HG02943 (cell line): ENCODE measurements at regions not wholly inside any gene's neighbourhood (a gene's known extent, or its start where the extent isn't known, plus 50 kb on each side); places are given as distances from the start of the nearest gene placed in this dataset.
"Not testable (repeated sequence)": the region's sequence is repeated elsewhere in the genome, so short reads cannot be mapped to it uniquely, and the experiment has no call there.

ENCODE experiments used
- ATAC-seq: cut with Tn5 transposase; IDR thresholded peaks from one replicate; pipeline ENCODE4 v1.9.1; 2021; ENCODE audit warnings: mild to moderate bottlenecking, low read depth, moderate library complexity; ENCODE audit not compliant: unreplicated experiment

DNA sequence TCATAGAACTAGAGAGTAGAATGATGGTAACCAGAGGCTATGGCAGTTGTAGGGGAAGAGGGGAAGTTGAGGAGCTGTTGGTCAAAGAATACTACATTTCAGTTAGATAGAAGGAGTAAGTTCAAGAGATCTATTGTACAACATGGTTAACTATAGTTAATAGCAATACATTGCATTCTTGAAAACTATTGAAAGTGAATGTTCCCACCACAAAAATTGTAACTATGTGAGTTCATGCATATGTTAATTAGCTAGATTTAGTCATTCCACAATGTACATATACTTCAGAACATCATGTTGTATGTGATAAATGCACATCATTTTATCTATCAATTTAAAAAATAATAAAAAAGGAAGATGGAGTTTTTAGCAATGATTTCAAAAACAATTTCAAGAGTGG lies 125.3 kb upstream of the IL15 start:
- ATAC-seq = no peak

DNA sequence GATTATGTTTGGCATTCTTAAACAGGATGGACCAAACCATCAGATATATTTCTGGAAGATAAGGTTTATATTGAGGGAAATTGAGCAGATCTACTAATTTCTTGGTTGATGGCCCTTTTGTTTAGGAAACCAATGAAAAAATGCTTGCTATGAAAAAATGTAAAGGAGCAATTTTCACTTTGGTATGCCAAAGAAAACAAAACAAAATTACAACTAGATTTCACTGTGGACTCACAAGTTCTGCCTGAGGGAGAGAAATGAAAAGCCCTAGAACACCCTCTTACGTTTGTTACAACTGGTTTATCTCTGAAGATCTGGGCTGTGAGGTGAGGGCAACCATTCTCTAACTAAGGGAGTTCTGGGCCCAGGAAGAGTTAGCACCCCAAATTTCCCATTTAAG lies 122.5 kb upstream of the IL15 start:
- no peak for ATAC-seq

DNA sequence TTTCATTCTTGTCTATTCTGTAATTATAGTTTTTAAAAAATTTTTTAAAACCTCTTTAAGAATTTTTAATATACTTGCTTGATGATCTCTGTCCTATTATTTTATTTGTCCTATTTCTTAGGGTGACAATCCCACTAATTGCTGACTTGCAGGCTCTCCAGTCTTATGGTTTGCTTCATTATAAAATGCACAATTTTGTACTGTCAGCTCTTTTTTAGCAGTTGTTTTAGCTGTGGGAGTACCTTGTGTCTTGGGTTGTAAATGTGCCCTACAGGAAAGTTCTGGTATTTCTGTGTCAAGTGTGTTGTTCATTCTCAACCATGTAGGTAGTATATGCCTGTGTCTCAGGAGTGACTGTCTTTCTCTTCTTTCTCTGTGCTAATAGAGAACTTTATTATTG lies 118.2 kb upstream of the IL15 start:
- ATAC-seq = no peak

DNA sequence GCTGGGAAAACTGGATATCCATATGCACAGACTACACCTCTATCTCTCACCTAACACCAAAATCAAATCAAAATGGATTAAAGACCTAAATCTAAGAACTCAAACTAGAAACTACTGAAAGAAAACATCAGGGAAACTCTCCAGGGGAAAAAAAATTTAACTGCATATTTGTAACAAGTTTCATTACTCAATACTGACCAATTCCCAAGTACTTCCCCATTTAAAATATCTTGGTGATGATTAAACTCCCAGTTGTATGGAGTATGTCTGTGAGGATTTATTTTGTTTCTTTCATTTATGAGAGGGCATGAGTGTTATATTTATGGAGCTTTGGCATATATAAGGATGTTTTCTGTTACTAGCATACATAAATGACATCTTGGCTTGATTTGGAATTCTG lies 112.3 kb upstream of the IL15 start:
- no peak for ATAC-seq

DNA sequence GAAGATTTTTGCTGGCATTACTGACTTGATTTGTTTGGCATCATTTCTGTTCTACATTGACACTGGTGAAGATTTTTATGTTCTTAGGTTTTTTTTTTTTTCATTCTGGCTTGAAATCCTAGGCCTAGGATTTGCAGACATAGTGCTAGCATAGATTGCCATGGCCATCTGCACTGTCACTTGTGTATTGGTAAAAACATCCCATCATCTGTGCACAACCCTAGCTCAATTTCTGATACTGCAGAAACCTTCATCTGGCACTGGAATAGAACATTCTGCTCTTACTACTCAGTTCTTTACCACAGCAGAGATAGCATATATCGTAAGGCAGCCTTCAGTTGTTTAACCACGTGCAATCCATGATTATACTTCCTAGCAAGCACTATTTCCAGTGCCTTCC lies 111.5 kb upstream of the IL15 start:
- ATAC-seq = no peak

DNA sequence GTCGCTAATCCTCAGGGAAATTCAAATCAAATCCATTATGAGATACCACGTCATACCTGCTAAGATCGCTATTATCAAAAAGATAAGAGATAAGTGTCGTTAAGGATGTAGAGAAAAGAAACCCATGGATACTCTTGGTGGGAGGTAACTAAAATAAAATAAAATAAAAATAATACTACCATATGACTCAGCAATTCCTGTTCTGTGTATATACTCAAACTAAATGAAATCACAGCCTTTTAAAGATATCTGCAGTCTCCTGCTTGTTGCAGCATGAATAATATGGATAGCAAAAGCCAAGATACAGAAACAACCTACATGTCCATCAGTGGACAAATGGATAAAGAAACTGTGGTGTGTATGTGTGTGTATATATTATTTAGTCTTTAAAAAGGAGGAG lies 105.8 kb upstream of the IL15 start:
- no peak for ATAC-seq

DNA sequence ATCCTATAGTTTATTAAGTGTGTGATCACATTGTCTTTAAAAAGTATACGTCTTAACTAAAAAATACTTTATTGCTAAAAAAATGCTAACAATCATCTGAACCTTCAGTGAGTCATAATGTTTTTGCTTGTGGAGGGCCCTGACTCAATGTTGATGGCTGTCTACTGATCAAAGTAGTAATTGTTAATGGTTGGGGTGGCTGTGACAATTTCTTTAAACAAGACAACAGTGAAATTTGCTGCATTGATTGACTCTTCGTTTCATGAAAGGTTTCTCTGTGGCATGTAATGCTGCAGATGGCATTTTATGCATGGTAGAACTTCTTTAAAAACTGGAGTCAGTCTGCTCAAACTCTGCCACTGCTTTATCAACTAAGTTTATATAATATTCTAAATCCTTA lies 101.4 kb upstream of the IL15 start:
- no peak for ATAC-seq

DNA sequence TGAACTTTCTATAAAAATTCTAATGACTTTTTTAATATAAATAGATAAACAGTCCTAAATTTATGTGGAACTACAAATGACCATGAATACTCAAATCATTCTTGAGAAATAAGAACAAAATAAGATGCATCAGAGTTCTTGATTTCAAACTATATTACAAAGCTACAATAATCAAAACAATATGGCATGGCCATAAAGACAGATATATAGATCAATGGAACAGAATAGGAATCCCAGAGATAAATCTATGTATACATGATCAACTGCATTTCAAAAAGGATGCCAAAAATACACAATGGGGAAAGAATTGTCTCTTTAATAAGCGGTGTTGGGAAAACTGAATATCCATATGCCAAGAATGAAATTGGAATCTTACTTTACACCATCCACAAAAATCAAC lies 98.4 kb upstream of the IL15 start:
- ATAC-seq = no peak

DNA sequence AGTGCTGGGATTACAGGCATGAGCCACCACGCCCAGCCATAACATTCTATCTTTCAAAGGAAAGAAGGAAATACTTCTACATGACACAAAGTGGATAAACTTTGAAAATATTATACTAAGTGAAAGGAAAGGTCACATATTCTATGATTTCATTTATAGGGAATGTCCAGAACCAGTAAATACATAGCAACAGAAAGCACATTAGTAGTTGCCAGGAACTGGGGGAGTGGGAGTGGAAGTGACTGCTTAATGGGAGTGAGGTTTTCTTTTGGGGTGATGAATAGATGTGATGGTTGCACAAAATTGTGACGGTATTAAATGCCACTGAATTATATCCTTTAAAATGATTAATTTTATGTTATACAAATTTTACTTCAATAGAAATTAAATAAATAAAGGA lies 95.7 kb upstream of the IL15 start:
- ATAC-seq = no peak

DNA sequence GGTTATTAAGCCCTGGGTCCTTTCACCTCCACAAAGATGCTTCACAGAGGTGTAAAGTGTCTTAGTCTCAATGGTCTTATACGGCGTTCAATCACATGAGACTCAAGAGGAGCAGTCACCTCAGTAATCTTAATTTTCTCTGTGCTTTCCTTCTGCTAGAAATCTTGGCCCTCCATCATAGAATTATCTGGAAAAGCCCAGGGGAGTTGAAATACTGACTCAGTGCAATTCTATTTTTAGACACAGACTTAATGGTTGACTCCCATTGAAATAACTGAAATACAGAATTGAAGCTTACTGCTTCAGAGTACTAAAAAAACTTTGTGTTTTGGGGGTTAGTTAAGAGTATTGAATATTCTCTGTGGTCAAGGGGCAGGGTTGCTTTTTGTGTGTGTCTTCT lies 94.5 kb upstream of the IL15 start:
- ATAC-seq = no peak

DNA sequence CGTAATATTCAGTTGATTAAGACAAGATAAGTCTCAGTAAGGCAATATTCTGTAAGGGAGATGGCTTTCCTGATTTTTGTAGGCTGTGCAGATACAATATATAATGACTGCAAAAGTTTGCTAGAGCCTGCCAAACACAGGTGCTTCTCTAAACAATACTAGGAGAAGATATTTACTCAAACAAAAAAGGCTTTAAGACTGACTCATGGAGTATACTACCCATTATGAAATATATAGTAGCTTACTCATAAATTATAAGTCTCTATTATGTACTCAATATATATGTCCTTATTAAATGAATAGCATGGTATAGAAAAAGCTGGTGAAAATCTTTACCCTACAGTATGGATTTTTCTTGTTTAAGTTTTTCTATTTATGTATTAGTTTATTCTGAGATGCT lies 93.2 kb upstream of the IL15 start:
- no peak for ATAC-seq

DNA sequence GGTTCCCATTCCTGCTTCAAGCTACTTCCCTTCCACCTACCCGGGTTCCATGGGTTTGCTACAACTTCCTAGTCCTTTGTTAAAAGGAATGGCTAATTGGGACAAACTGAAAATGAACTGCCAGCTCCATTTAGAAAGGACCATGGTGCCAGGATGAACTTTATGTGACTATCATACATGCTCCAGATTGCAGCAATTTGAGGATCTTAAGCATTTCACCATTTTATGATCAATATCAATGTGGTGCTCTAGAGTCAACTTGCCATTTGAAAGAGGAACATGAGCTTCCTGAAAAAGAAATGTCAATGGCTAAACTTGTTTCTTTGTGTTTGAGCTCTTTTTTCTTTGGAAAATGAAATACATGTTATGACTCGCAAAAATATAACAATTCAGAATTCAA lies 92.7 kb upstream of the IL15 start:
- no peak for ATAC-seq

DNA sequence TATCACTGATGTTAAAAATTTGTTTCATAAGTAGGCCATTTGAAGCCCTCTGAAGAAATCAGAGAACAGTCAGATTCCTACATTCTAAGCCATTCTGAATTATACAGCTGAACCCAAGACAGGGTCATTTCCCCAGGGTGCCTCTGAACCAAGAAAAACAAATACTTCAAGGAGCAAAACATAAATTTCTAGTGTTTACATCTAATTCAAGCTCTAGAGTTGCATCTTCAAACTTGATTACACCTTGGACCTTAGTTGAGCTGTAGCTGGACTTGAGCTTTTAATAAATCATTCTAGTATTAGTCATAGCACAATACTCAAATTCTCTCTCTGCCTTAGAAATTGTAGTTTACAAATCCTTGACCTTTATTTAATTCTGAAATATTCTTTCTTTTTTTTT lies 87.6 kb upstream of the IL15 start:
- ATAC-seq = no peak

DNA sequence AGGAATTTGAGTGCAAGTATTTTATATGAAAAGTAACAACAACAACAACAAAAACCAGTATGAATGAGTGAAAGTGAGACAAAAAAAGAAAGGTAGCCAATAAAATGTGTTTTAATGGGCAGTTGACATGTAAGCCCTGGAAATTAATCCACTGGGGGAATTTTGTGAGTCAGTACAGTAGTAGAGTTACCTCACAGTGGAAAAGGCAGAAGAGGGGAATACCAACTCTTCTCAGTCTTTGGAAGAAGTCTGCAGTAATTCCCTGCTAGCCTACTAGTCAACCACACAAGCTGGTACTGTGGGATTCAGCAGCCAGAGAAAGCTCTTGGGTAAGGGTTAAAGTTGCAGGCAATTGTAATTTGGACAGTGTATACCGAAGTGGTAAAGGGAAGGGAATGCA lies 76.3 kb upstream of the IL15 start:
- no peak for ATAC-seq

DNA sequence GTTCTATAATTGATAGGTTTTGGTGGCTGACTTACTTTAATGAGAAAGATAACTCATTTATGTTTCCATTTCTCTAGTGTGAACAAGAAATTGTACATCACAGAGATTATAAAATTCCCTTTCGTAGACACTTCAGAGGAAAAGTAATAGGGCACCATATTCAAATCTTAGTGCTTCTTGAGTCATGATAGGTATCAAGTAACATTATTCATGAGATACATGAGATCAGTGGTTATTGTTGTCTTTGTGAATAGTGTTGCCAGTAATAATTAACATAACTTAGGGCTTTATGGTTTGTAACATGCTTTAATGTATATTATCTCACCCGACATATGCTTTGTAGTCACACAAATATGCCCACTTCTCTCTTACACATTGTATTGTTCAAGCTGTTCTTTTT lies 73.7 kb upstream of the IL15 start:
- no peak for ATAC-seq

DNA sequence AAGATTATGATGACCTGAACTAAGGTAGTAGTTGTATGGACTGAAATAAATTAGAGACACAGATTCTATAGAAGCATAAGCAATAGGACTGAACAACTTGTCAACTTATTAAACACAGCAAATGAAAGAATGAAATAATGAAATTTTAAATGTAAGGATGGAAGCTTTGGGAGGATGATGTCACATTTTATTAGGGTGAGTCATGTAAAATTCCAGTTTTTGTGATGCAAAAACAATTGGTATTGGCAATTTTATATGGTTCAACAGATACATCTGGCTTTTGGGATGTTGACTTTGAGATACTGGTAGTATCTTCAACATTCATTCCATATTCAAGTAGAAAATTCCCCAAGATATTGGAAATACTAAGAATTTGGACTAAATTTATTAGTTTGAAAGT lies 72.7 kb upstream of the IL15 start:
- no peak for ATAC-seq

DNA sequence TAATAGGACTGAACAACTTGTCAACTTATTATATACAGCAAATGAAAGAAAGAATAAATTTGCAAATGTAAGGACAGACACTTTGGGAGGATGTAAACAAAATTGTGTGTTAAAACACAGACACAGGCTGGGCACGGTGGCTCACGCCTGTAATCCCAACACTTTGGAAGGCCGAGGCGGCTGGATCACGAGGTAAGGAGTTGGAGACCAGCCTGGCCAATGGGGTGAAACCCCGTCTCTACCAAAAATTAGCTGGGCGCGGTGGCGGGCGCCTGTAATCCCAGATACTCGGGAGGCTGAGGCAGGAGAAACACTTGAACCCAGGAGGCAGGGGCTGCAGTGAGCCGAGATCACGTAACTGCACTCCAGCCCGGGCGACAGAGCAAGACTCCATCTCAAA lies 71.4 kb upstream of the IL15 start:
- not testable (repeated sequence) for ATAC-seq

DNA sequence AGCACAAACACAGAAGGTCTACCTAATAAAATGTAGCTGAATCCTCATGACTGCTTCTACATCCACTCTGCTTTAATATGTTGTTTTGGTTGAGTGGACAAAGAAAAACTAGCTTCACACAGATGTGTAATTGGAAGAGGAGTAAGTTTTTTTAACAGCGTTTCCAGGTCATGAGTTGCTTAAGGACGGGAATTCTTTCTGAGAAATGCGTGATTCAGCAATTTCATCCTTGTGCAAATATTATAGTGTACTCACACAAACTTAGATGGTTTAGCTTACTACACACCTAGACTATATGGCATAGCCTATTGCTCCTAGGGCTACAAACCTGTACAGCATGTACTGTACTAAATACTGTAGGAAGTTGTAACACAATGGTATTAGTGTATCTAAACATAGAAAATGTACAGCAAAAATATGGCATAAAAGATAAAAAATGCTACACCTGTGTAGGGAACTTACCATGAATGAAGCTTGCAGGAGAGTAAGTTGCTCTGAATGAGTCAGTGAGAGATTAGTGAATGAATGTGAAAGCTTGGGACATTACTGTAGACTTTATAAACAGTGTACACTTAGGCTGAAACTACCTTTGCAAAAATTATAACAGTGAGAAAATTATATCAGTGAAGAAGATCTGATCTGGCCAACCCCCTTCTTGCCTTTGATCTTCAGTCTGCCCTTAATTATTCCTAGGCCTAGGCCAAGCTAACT lies 70.8 kb upstream of the IL15 start:
- no peak for ATAC-seq

DNA sequence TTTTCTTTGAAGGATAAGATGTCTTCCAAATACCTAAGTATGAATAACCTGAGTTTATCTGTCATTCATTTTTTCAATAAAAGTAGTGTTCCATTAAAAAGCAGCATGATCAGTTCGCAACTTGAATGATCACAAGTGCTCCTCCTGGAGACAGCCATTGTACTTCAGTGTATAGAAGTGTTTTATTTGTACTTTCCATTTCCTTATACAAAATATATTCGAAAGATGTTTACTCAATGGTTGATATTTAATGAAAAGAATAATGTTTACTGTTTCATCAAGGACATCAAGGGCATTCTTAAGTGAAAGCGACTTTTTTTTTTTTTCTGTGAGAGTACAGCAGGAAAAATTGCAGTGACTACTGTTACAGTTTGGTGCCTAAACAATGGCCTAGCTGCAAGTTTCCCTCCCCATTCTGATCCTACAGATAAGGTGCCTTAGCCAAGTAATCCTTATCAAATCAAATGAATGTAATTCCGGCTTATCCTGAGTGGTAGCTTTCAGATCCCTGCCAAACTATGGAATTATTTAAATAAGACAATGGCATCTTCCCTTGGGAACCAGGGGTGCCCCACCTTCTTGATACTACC lies 69.0 kb upstream of the IL15 start:
- no peak for ATAC-seq

DNA sequence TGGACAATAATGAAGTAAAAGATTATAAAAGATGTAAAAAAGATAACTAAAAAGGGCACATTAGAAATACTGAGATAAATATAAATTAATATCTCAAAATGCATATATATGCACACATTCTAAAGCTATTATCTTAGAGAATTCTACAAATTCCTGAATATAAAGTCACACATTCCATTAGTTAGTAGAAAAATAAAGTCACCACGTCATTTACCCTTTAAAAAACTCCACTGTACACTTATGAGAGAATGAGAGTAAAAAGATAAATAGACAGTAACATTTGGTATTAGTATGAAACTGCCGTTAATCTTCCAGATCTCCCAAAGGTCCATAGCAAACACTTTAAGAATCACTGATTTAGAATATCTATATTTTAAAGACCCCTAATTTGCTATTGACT lies 67.2 kb upstream of the IL15 start:
- no peak for ATAC-seq

DNA sequence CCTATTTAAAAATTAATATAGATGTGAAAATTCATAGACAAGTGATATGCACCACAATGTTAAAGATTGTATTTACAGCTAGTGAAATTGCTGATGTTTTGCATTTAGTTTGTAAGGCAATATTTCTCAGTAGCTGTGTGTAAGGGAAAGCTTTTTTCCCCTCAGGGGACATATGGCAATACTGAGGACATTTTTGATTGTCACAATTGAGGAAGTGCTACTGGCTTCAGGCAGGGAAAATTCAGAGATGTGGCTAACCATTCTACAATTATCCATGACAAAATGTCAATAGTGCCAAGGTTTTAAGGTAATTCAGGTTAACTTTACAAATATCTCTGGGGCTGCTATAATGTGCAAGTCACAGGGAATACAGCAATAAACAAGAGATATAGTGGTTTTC lies 66.1 kb upstream of the IL15 start:
- ATAC-seq = no peak

DNA sequence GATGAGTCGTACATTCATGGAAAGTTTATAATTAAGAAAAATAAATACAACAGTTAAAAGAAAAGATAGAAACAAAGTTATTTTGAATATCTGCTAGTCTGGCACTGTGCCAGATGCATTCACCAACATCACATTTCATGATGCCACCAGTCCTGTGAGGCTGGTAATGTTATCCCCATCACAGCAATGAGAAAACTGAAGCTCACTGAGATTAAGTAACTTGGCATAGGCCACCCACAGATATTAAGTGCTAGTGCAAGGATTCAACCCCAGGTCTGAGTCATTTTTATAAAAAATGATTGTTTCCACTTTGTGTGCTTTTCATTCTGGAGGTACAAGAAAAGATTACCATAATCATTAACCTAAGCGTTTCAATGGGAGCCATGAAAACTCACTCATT lies 65.0 kb upstream of the IL15 start:
- no peak for ATAC-seq

DNA sequence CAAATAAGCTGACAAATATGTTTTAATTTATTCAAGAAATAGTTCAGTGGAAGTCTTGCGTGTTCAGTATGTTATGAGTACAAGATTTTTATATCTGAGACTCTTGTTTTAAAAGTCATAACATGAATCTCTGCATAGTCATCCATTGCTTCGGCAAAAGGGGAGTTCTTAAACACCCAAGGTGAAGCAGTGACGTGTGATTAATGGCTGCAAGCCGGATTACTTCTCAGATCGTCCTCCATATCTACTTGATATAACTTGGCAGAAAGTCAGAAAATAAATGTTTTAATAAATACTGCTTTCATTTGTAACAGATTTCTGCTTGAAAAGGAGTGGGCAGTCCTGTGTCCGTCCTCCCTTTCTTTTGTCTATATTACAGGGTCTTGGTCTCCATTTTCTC lies 64.6 kb upstream of the IL15 start:
- no peak for ATAC-seq
